ENCODE measurements at regions not wholly inside any gene's neighbourhood (a gene's known extent, or its start where the extent isn't known, plus 50 kb on each side); places are given as distances from the start of the nearest gene placed in this dataset.

GRCh38 chr3:24608701-24609390 is 114.2 kb upstream of the THRB start:
- H3K36me3 ChIP-seq: no peaks in the 10 kb centered on the region
- no peak overlapping the region for H3K27ac ChIP-seq
- intact Hi-C loops (cut with DNase I): no loop called here
- H3K4me1 ChIP-seq: no peaks in the 10 kb centered on the region
- H3K9me3 ChIP-seq: no peaks in the 10 kb centered on the region
- DNase-seq (no peak), ATAC-seq (no peak)
- no peak overlapping the region for H3K4me3 ChIP-seq
- no peaks in the 10 kb centered on the region for H3K27me3 ChIP-seq
- no peak for TF ChIP-seq CTCF (IDR thresholded peaks at IDR 0.05)

GRCh38 chr3:24614359-24614758 is 119.7 kb upstream of the THRB start:
- H3K9me3 ChIP-seq: no peaks in the 10 kb centered on the region
- H3K4me3 ChIP-seq: no peak overlapping the region
- no peaks in the 10 kb centered on the region for H3K27me3 ChIP-seq
- intact Hi-C loops (cut with DNase I): no loop called here
- DNase-seq (no peak), ATAC-seq (no peak)
- no peak overlapping the region for H3K27ac ChIP-seq
- no peaks in the 10 kb centered on the region for H3K36me3 ChIP-seq
- no peak for TF ChIP-seq CTCF (IDR thresholded peaks at IDR 0.05)
- H3K4me1 ChIP-seq: no peaks in the 10 kb centered on the region

DNA sequence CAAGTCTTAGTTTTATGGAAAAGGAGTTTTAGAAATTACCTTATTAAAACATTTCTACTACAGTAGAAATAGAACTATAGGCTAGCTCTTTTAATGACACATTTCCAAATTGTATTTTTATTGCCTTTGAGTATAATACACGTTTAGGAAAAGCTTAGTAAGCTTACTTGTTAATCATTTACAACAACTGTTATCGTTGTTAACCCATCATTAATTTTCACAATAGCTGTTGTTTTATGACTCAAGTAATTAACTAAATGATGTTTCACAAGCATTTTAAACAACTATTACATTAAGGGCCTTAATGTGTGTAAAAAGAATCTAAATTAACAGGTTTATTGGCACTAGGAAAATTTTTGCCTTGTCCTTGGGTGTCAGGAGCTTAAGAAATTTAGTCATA is 120.5 kb upstream of the THRB start:
- ATAC-seq (no peak), DNase-seq (no peak)
- Histone ChIP-seq H3K9me3 (no peaks in the 10 kb centered on the region), H3K27ac (no peak overlapping the region), H3K36me3 (no peaks in the 10 kb centered on the region), H3K4me3 (no peak overlapping the region), H3K27me3 (no peaks in the 10 kb centered on the region), H3K4me1 (no peaks in the 10 kb centered on the region)
- TF ChIP-seq CTCF (IDR thresholded peaks at IDR 0.05): no peak
- intact Hi-C loops (cut with DNase I): no loop called here

- intact Hi-C loops (cut with DNase I): no loop called here
- H3K36me3 ChIP-seq: no peaks in the 10 kb centered on the region
- no peaks in the 10 kb centered on the region for H3K27me3 ChIP-seq
- H3K4me1 ChIP-seq: no peaks in the 10 kb centered on the region
- H3K4me3 ChIP-seq: no peak overlapping the region
- ATAC-seq: no peak
- TF ChIP-seq CTCF (IDR thresholded peaks at IDR 0.05): no peak
- no peak overlapping the region for H3K27ac ChIP-seq
- no peaks in the 10 kb centered on the region for H3K9me3 ChIP-seq
- no peak for DNase-seq
Measured at GRCh38 chr3:24616110-24616829, 121.6 kb upstream of the THRB start.

- intact Hi-C loops (cut with DNase I): no loop called here
- H3K9me3 ChIP-seq: no peaks in the 10 kb centered on the region
- no peak for TF ChIP-seq CTCF (IDR thresholded peaks at IDR 0.05)
- H3K36me3 ChIP-seq: no peaks in the 10 kb centered on the region
- DNase-seq (no peak), ATAC-seq (no peak)
- H3K4me3 ChIP-seq: no peak overlapping the region
- H3K4me1 ChIP-seq: no peaks in the 10 kb centered on the region
- H3K27me3 ChIP-seq: no peaks in the 10 kb centered on the region
- H3K27ac ChIP-seq: no peak overlapping the region
Measured at GRCh38 chr3:24622138-24622537, 127.5 kb upstream of the THRB start.
